ENCODE measurements at regions not wholly inside any gene's neighbourhood (a gene's known extent, or its start where the extent isn't known, plus 50 kb on each side); places are given as distances from the start of the nearest gene placed in this dataset.

- Histone ChIP-seq H3K9me3 (no peaks in the 10 kb centered on the region), H3K27me3 (no peaks in the 10 kb centered on the region), H3K4me3 (no peak overlapping the region), H3K36me3 (no peaks in the 10 kb centered on the region), H3K27ac (no peak overlapping the region), H3K4me1 (ENCODE audit: insufficient read depth) (no peaks in the 10 kb centered on the region)
- WGBS, 3 donors: 3 to 21% (median 19%) methylated on average over 1 of the region's 1 CpG
- TF ChIP-seq EP300 (IDR thresholded peaks at IDR 0.05): no peak
- TF ChIP-seq POLR2A (IDR thresholded peaks at IDR 0.05): no peak
- TF ChIP-seq CTCF (IDR thresholded peaks at IDR 0.05): no peak
- intact Hi-C loops (cut with DNase I): no loop called here
- no peak for DNase-seq
These were observed 178.9 kb downstream of the KLHL28 start for GRCh38 chr14:44782775-44783238.

GRCh38 chr14:44780989-44781388 is 180.8 kb downstream of the KLHL28 start:
- TF ChIP-seq POLR2A (IDR thresholded peaks at IDR 0.05) (no peak), CTCF (IDR thresholded peaks at IDR 0.05) (no peak), EP300 (IDR thresholded peaks at IDR 0.05) (no peak)
- intact Hi-C loops (cut with DNase I): no loop called here
- Histone ChIP-seq H3K9me3 (no peaks in the 10 kb centered on the region), H3K27me3 (no peaks in the 10 kb centered on the region), H3K27ac (no peak overlapping the region), H3K4me1 (ENCODE audit: insufficient read depth) (no peaks in the 10 kb centered on the region), H3K4me3 (no peak overlapping the region), H3K36me3 (no peaks in the 10 kb centered on the region)
- DNase-seq: no peak
- 33 to 39% (median 33%) methylated on average over 3 of the region's 3 CpGs for WGBS, 3 donors

GRCh38 chr14:44778604-44779003 is 183.1 kb downstream of the KLHL28 start:
- H3K27me3 ChIP-seq: no peaks in the 10 kb centered on the region
- WGBS, 3 donors: 3 to 9% (median 4%) methylated on average over 2 of the region's 2 CpGs
- H3K9me3 ChIP-seq: no peaks in the 10 kb centered on the region
- DNase-seq: no peak
- TF ChIP-seq POLR2A (IDR thresholded peaks at IDR 0.05) (no peak), EP300 (IDR thresholded peaks at IDR 0.05) (no peak), CTCF (IDR thresholded peaks at IDR 0.05) (no peak)
- intact Hi-C loops (cut with DNase I): no loop called here
- no peak overlapping the region for H3K4me3 ChIP-seq
- no peaks in the 10 kb centered on the region for H3K4me1 ChIP-seq (ENCODE audit: insufficient read depth)
- no peaks in the 10 kb centered on the region for H3K36me3 ChIP-seq
- H3K27ac ChIP-seq: no peak overlapping the region

GRCh38 chr14:44777584-44777983 is 184.2 kb downstream of the KLHL28 start:
- DNase-seq: no peak
- Histone ChIP-seq H3K27me3 (no peaks in the 10 kb centered on the region), H3K36me3 (no peaks in the 10 kb centered on the region), H3K9me3 (no peaks in the 10 kb centered on the region), H3K4me3 (no peak overlapping the region), H3K27ac (no peak overlapping the region), H3K4me1 (ENCODE audit: insufficient read depth) (no peaks in the 10 kb centered on the region)
- no peak for TF ChIP-seq CTCF (IDR thresholded peaks at IDR 0.05)
- TF ChIP-seq POLR2A (IDR thresholded peaks at IDR 0.05): no peak
- no peak for TF ChIP-seq EP300 (IDR thresholded peaks at IDR 0.05)
- WGBS, 3 donors: 83 to 90% (median 86%) methylated on average over 5 of the region's 5 CpGs
- intact Hi-C loops (cut with DNase I): no loop called here

- Histone ChIP-seq H3K27ac (no peak overlapping the region), H3K9me3 (no peaks in the 10 kb centered on the region), H3K36me3 (no peaks in the 10 kb centered on the region), H3K4me1 (ENCODE audit: insufficient read depth) (no peaks in the 10 kb centered on the region), H3K27me3 (no peaks in the 10 kb centered on the region), H3K4me3 (no peak overlapping the region)
- DNase-seq: no peak
- WGBS, 3 donors: 93 to 98% (median 95%) methylated on average over 3 of the region's 3 CpGs
- intact Hi-C loops (cut with DNase I): no loop called here
- TF ChIP-seq EP300 (IDR thresholded peaks at IDR 0.05): no peak
These were observed 186.5 kb downstream of the KLHL28 start for GRCh38 chr14:44775248-44775647.

Measured in ovary (tissue), 7 donors.